Peyer's patch (tissue), 4 donors: ENCODE measurements at regions not wholly inside any gene's neighbourhood (a gene's known extent, or its start where the extent isn't known, plus 50 kb on each side); places are given as distances from the start of the nearest gene placed in this dataset.

ENCODE experiments used
- DNase-seq, 3 donors: peaks; one replicate each; pipeline ENCODE4 v3.0.0-alpha.2; 2017 to 2019
- H3K27ac ChIP-seq, 4 donors: fragments of 200-600 bp; sonication (generic); one replicate each; pipeline ENCODE4 v1.5.1; 2016 to 2019
- H3K27me3 ChIP-seq, 2 donors: fragments of 200-600 bp; sonication (generic); one replicate each; pipeline ENCODE4 v1.5.1; 2019
- H3K36me3 ChIP-seq, 3 donors: fragments of 200-600 bp; sonication (generic); one replicate each; pipeline ENCODE4 v1.5.1; 2016 to 2019
- H3K4me1 ChIP-seq, 4 donors: fragments of 200-600 bp; sonication (generic); one replicate each; pipeline ENCODE4 v1.5.1; 2016 to 2019
- H3K4me3 ChIP-seq, 4 donors: fragments of 200-600 bp; sonication (generic); 1 replicate in 3 of 4; 2 replicates in 1 of 4; pipeline ENCODE4 v1.5.1; 2016 to 2019; ENCODE audit warnings: mild to moderate bottlenecking in 1 of 4
- H3K9me3 ChIP-seq, 4 donors: fragments of 200-600 bp; sonication (generic); one replicate each; pipeline ENCODE4 v1.5.1; 2016 to 2019; ENCODE audit warnings: mild to moderate bottlenecking in 1 of 4
- CTCF ChIP-seq, 6 experiments: fragments of 450-650 bp in 4 of 6; fragments of 200-600 bp in 2 of 6; sonication (generic) in 1 of 6; IDR thresholded peaks; one replicate each; pipeline ENCODE4 v1.5.1; 2017 to 2019; ENCODE audit warnings: antibody characterized with exemption in 6 of 6, mild to moderate bottlenecking in 3 of 6, moderate library complexity in 1 of 6
- POLR2A ChIP-seq, 2 donors: fragments of 450-650 bp; IDR thresholded peaks; one replicate each; pipeline ENCODE4 v1.5.1; 2017; ENCODE audit warnings: antibody characterized with exemption in 2 of 2, mild to moderate bottlenecking in 2 of 2, moderate library complexity in 2 of 2

GRCh38 chr4:100067255-100067654 lies 117.2 kb upstream of the H2AZ1 start:
- H3K27me3 ChIP-seq, result no peaks in the 10 kb centered on the region
- H3K27ac ChIP-seq, result no peak overlapping the region
- DNase-seq, result no peak
- TF ChIP-seq CTCF (IDR thresholded peaks at IDR 0.05) (no peak), POLR2A (IDR thresholded peaks at IDR 0.05) (no peak)
- H3K9me3 ChIP-seq, result no peaks in the 10 kb centered on the region
- H3K4me3 ChIP-seq, result no peak overlapping the region
- no peaks in the 10 kb centered on the region for H3K36me3 ChIP-seq
- no peaks in the 10 kb centered on the region for H3K4me1 ChIP-seq

DNA sequence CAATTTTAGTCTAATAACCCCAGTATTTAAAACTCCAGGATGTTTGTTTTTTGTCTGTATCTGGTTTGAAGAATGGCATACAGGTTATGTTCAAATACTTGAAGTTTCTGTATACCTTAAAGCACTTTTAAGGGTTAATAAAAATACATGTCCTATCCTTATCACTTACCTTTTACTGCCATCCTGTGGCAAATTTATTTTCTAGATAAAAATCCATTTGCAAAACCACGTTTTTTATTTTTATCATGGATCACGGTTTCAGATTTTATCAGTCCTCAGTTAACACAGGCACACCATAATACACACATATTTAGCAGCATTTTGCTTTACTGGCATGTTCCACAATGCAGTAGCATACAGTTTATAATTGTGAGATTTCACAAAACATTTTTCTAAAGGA lies 113.3 kb upstream of the H2AZ1 start:
- Histone ChIP-seq H3K36me3 (no peaks in the 10 kb centered on the region), H3K4me1 (no peaks in the 10 kb centered on the region), H3K27ac (no peak overlapping the region), H3K27me3 (no peaks in the 10 kb centered on the region), H3K9me3 (no peaks in the 10 kb centered on the region), H3K4me3 (no peak overlapping the region)
- TF ChIP-seq POLR2A (IDR thresholded peaks at IDR 0.05) (no peak), CTCF (IDR thresholded peaks at IDR 0.05) (no peak)
- no peak for DNase-seq

- H3K27me3 ChIP-seq, result no peaks in the 10 kb centered on the region
- TF ChIP-seq CTCF (IDR thresholded peaks at IDR 0.05) (no peak), POLR2A (IDR thresholded peaks at IDR 0.05) (no peak)
- H3K27ac ChIP-seq, result no peak overlapping the region
- DNase-seq, result no peak
- no peaks in the 10 kb centered on the region for H3K36me3 ChIP-seq
- no peaks in the 10 kb centered on the region for H3K4me1 ChIP-seq
- no peak overlapping the region for H3K4me3 ChIP-seq
- no peaks in the 10 kb centered on the region for H3K9me3 ChIP-seq
These were observed 112.8 kb upstream of the H2AZ1 start for GRCh38 chr4:100062921-100063320.

- H3K4me3 ChIP-seq, result no peak overlapping the region
- H3K27ac ChIP-seq, result no peak overlapping the region
These were observed 111.8 kb upstream of the H2AZ1 start for GRCh38 chr4:100061835-100062234.

GRCh38 chr4:100060765-100061416 lies 110.8 kb upstream of the H2AZ1 start:
- no peak for TF ChIP-seq POLR2A (IDR thresholded peaks at IDR 0.05)
- no peak for TF ChIP-seq CTCF (IDR thresholded peaks at IDR 0.05)
- no peaks in the 10 kb centered on the region for H3K36me3 ChIP-seq
- no peak for DNase-seq
- H3K27me3 ChIP-seq, result no peaks in the 10 kb centered on the region
- no peaks in the 10 kb centered on the region for H3K4me1 ChIP-seq
- no peak overlapping the region for H3K4me3 ChIP-seq
- H3K27ac ChIP-seq, result no peak overlapping the region
- no peaks in the 10 kb centered on the region for H3K9me3 ChIP-seq

More at GRCh38 chr4:100061835-100062234, 111.8 kb upstream of the H2AZ1 start:
- Histone ChIP-seq H3K27me3 (no peaks in the 10 kb centered on the region), H3K36me3 (no peaks in the 10 kb centered on the region), H3K9me3 (no peaks in the 10 kb centered on the region), H3K4me1 (no peaks in the 10 kb centered on the region)
- no peak for TF ChIP-seq CTCF (IDR thresholded peaks at IDR 0.05)
- TF ChIP-seq POLR2A (IDR thresholded peaks at IDR 0.05), result no peak
- no peak for DNase-seq

DNA sequence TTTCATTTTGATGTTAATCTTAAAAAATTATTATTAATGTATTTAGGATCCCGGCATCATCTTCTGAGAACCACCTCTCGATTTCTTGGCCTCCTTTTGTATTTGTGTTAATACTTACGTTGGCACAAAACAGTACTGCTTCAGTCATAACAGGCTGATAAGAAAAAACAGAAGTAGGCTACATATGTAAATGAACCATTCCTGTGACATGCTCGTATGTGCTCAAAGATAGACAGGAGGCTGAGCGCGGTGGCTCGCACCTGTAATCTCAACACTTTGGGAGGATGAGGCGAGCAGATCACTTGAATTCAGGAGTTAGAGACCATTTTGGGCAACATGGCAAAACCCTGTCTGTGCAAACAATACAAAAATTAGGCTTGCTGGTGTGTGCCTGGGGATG lies 109.4 kb upstream of the H2AZ1 start:
- H3K4me1 ChIP-seq, result no peaks in the 10 kb centered on the region
- H3K27ac ChIP-seq, result no peak overlapping the region
- H3K4me3 ChIP-seq, result no peak overlapping the region
- no peak for TF ChIP-seq CTCF (IDR thresholded peaks at IDR 0.05)
- H3K36me3 ChIP-seq, result no peaks in the 10 kb centered on the region
- H3K9me3 ChIP-seq, result no peaks in the 10 kb centered on the region
- no peak for DNase-seq
- H3K27me3 ChIP-seq, result no peaks in the 10 kb centered on the region
